H1 (cell line): ENCODE measurements at regions not wholly inside any gene's neighbourhood (a gene's known extent, or its start where the extent isn't known, plus 50 kb on each side); places are given as distances from the start of the nearest gene placed in this dataset.

Source experiments
- ASH2L ChIP-seq: fragments of 200-600, 300-600 bp; sonication (generic); IDR thresholded peaks from one replicate; pipeline ENCODE4 v1.7.1; 2017; ENCODE audit warnings: low read length
- ATF3 ChIP-seq: IDR thresholded peaks from 2 replicates; pipeline ENCODE4 v1.6.1; 2011; ENCODE audit warnings: low read depth, mild to moderate bottlenecking, low read length; ENCODE audit not compliant: insufficient read depth
- CREB1 ChIP-seq: IDR thresholded peaks from 2 replicates; pipeline ENCODE4 v1.6.1; 2012; ENCODE audit warnings: inconsistent platforms
- CTBP2 ChIP-seq: IDR thresholded peaks from 2 replicates; pipeline ENCODE4 v1.7.0; 2011; ENCODE audit warnings: borderline replicate concordance, mild to moderate bottlenecking, moderate library complexity, mixed read lengths, low read length; ENCODE audit not compliant: insufficient read depth, insufficient read length
- HDAC2 ChIP-seq, 2 experiments: fragments of 300-600 bp in 1 of 2; sonication (generic) in 1 of 2; IDR thresholded peaks; 2 replicates each; pipeline ENCODE4 v1.6.1; 2011 to 2012; ENCODE audit warnings: low read depth in 2 of 2, low read length in 2 of 2, mild to moderate bottlenecking in 2 of 2, moderate library complexity in 2 of 2, borderline replicate concordance in 1 of 2, inconsistent platforms in 1 of 2
- JUND ChIP-seq: IDR thresholded peaks from 2 replicates; pipeline ENCODE4 v1.6.1; 2011; ENCODE audit warnings: mild to moderate bottlenecking, improper control_type of control experiment, low read length
- KDM1A ChIP-seq: fragments of 200-600, 300-600 bp; sonication (generic); IDR thresholded peaks from 2 replicates; pipeline ENCODE4 v1.7.1; 2016; ENCODE audit warnings: mild to moderate bottlenecking, low read length, borderline replicate concordance
- KDM5A ChIP-seq: fragments of 200-600 bp; IDR thresholded peaks from 2 replicates; pipeline ENCODE4 v1.7.1; 2012; ENCODE audit warnings: mild to moderate bottlenecking, low read length, inconsistent platforms, mixed read lengths
- MAX ChIP-seq: IDR thresholded peaks from 2 replicates; pipeline ENCODE4 v1.6.1; 2012; ENCODE audit warnings: inconsistent platforms
- NRF1 ChIP-seq: IDR thresholded peaks from 2 replicates; pipeline ENCODE4 v1.6.1; 2011; ENCODE audit warnings: mild to moderate bottlenecking, low read depth, low read length, improper control_type of control experiment
- POU5F1 ChIP-seq: IDR thresholded peaks from 2 replicates; pipeline ENCODE4 v1.6.1; 2011; ENCODE audit warnings: low read depth, mild to moderate bottlenecking, low read length, moderate library complexity
- RAD21 ChIP-seq, 2 experiments: IDR thresholded peaks in 1 of 2; conservative IDR thresholded peaks in 1 of 2; 2 replicates each; pipeline ENCODE4 v1.6.1; 2011; ENCODE audit warnings: low read depth in 2 of 2, low read length in 2 of 2, improper control_type of control experiment in 1 of 2, inconsistent platforms in 1 of 2, mild to moderate bottlenecking in 1 of 2, moderate library complexity in 1 of 2
- SIRT6 ChIP-seq: IDR thresholded peaks from one replicate; pipeline ENCODE4 v1.7.1; 2012; ENCODE audit warnings: low read length, inconsistent platforms
- SP2 ChIP-seq: IDR thresholded peaks from 2 replicates; pipeline ENCODE4 v1.6.1; 2012; ENCODE audit warnings: mild to moderate bottlenecking, low read length, inconsistent platforms
- SUZ12 ChIP-seq: fragments of 200-600 bp; sonication (generic); IDR thresholded peaks from 2 replicates; pipeline ENCODE4 v1.6.1; 2012; ENCODE audit warnings: mild to moderate bottlenecking, inconsistent platforms, low read length, moderate library complexity, mixed read lengths
- TAF7 ChIP-seq: optimal IDR thresholded peaks from 2 replicates; pipeline ENCODE3; 2011; ENCODE audit warnings: low read depth, mild to moderate bottlenecking, inconsistent platforms, low read length, moderate library complexity, borderline replicate concordance
- YY1 ChIP-seq: IDR thresholded peaks from 2 replicates; pipeline ENCODE4 v1.6.1; 2011; ENCODE audit warnings: low read depth, mild to moderate bottlenecking, low read length
- TF ChIP-seq, protein P1 (sequence below), 3 experiments: IDR thresholded peaks; 1 replicate in 2 of 3; 2 replicates in 1 of 3; pipeline versions ENCODE4 v1.5.1 to v1.6.1; 2011; ENCODE audit warnings: low read length in 3 of 3, mild to moderate bottlenecking in 3 of 3, inconsistent platforms in 2 of 3, low read depth in 1 of 3, moderate library complexity in 1 of 3; ENCODE audit not compliant: insufficient read depth in 1 of 3; ENCODE audit errors: control extremely low read depth in 1 of 3

- TF ChIP-seq JUND (peak; percentile 88), ASH2L (peak; percentile 24), RAD21 (IDR thresholded peaks at IDR 0.05 in 1 of 2, conservative IDR thresholded peaks at IDR 0.05 in 1 of 2; ENCODE audit: low read depth in 2 of 2, low read length in 2 of 2) (peak; percentile 87 to 90), CREB1 (peak; percentile 68), POU5F1 (no peak), HDAC2 (IDR thresholded peaks at IDR 0.05; ENCODE audit: borderline replicate concordance in 1 of 2, low read depth in 2 of 2, low read length in 2 of 2) (no peak), NRF1 (no peak), YY1 (0 out of 2 replicates have a peak, but pooled peaks have one; percentile 27), KDM1A (no peak), SIRT6 (no peak), KDM5A (no peak), TAF7 (no peak), SUZ12 (no peak), SP2 (no peak), ATF3 (peak; percentile 90), CTBP2 (no peak), MAX (no peak)
- TF ChIP-seq, protein P1, sequence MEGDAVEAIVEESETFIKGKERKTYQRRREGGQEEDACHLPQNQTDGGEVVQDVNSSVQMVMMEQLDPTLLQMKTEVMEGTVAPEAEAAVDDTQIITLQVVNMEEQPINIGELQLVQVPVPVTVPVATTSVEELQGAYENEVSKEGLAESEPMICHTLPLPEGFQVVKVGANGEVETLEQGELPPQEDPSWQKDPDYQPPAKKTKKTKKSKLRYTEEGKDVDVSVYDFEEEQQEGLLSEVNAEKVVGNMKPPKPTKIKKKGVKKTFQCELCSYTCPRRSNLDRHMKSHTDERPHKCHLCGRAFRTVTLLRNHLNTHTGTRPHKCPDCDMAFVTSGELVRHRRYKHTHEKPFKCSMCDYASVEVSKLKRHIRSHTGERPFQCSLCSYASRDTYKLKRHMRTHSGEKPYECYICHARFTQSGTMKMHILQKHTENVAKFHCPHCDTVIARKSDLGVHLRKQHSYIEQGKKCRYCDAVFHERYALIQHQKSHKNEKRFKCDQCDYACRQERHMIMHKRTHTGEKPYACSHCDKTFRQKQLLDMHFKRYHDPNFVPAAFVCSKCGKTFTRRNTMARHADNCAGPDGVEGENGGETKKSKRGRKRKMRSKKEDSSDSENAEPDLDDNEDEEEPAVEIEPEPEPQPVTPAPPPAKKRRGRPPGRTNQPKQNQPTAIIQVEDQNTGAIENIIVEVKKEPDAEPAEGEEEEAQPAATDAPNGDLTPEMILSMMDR (IDR thresholded peaks at IDR 0.05; ENCODE audit: control extremely low read depth in 1 of 3, insufficient read depth in 1 of 3, low read depth in 1 of 3, low read length in 3 of 3), result peak; percentile 68 to 92 (median 72)
- TF ChIP-seq, all 59 proteins: peak for 10
Observed at GRCh38 chr4:128454281-128454871, 166.8 kb upstream of the PGRMC2 start (continued).
